OCI-LY3 (cell line): ENCODE measurements at regions not wholly inside any gene's neighbourhood (a gene's known extent, or its start where the extent isn't known, plus 50 kb on each side); places are given as distances from the start of the nearest gene placed in this dataset.

Source experiments
- CTCF ChIP-seq: fragments of 200-600, 300-600 bp; sonication (generic); IDR thresholded peaks from 2 replicates; pipeline ENCODE4 v1.5.1; 2014; ENCODE audit warnings: antibody characterized with exemption, low read length, low read depth
- EZH2phosphoT487 ChIP-seq: fragments of 200-600 bp; shearing (Covaris generic); IDR thresholded peaks from 2 replicates; pipeline ENCODE4 v1.6.1; 2018; ENCODE audit warnings: antibody characterized with exemption, mixed run types, low read depth

- TF ChIP-seq CTCF (no peak), EZH2phosphoT487 (no peak)
Measured at GRCh38 chr20:61125076-61125475, 127.0 kb upstream of the CDH4 start.
